ENCODE measurements at regions not wholly inside any gene's neighbourhood (a gene's known extent, or its start where the extent isn't known, plus 50 kb on each side); places are given as distances from the start of the nearest gene placed in this dataset.

- no peak for TF ChIP-seq CTCF (IDR thresholded peaks at IDR 0.05)
These were observed 321.0 kb downstream of the TNS1 start for GRCh38 chr2:217681791-217682190.

- no peak for TF ChIP-seq CTCF (IDR thresholded peaks at IDR 0.05)
These were observed 322.4 kb downstream of the TNS1 start for GRCh38 chr2:217680381-217680780.

GRCh38 chr2:217673627-217674026 is 329.2 kb downstream of the TNS1 start:
- TF ChIP-seq CTCF (IDR thresholded peaks at IDR 0.05): no peak

GRCh38 chr2:217672472-217672871 is 330.3 kb downstream of the TNS1 start:
- no peak for TF ChIP-seq CTCF (IDR thresholded peaks at IDR 0.05)

- no peak for TF ChIP-seq CTCF (IDR thresholded peaks at IDR 0.05)
These were observed 330.9 kb downstream of the TNS1 start for GRCh38 chr2:217671871-217672270.

GRCh38 chr2:217671075-217671474 is 331.7 kb downstream of the TNS1 start:
- no peak for TF ChIP-seq CTCF (IDR thresholded peaks at IDR 0.05)

GRCh38 chr2:217669831-217670230 is 333.0 kb downstream of the TNS1 start:
- TF ChIP-seq CTCF (IDR thresholded peaks at IDR 0.05): no peak

GRCh38 chr2:217667512-217667911 is 335.3 kb downstream of the TNS1 start:
- no peak for TF ChIP-seq CTCF (IDR thresholded peaks at IDR 0.05)
